Tibial nerve (tissue), 4 donors: ENCODE measurements at regions not wholly inside any gene's neighbourhood (a gene's known extent, or its start where the extent isn't known, plus 50 kb on each side); places are given as distances from the start of the nearest gene placed in this dataset.

Source experiments
- CTCF ChIP-seq, 5 experiments: fragments of 200-600 bp in 3 of 5; fragments of 450-650 bp in 2 of 5; sonication (generic) in 3 of 5; IDR thresholded peaks; one replicate each; pipeline ENCODE4 v1.5.1; 2016 to 2019; ENCODE audit warnings: antibody characterized with exemption in 5 of 5, mild to moderate bottlenecking in 3 of 5, moderate library complexity in 2 of 5
- EP300 ChIP-seq, 2 donors: sonication (generic); formaldehyde crosslinking; IDR thresholded peaks; one replicate each; pipeline ENCODE4 v1.6.1; 2017; ENCODE audit warnings: antibody characterized with exemption in 2 of 2, mild to moderate bottlenecking in 1 of 2
- POLR2A ChIP-seq, 2 donors: fragments of 450-650 bp; IDR thresholded peaks; one replicate each; pipeline ENCODE4 v1.6.1; 2017; ENCODE audit warnings: antibody characterized with exemption in 2 of 2, mild to moderate bottlenecking in 2 of 2, moderate library complexity in 2 of 2

DNA sequence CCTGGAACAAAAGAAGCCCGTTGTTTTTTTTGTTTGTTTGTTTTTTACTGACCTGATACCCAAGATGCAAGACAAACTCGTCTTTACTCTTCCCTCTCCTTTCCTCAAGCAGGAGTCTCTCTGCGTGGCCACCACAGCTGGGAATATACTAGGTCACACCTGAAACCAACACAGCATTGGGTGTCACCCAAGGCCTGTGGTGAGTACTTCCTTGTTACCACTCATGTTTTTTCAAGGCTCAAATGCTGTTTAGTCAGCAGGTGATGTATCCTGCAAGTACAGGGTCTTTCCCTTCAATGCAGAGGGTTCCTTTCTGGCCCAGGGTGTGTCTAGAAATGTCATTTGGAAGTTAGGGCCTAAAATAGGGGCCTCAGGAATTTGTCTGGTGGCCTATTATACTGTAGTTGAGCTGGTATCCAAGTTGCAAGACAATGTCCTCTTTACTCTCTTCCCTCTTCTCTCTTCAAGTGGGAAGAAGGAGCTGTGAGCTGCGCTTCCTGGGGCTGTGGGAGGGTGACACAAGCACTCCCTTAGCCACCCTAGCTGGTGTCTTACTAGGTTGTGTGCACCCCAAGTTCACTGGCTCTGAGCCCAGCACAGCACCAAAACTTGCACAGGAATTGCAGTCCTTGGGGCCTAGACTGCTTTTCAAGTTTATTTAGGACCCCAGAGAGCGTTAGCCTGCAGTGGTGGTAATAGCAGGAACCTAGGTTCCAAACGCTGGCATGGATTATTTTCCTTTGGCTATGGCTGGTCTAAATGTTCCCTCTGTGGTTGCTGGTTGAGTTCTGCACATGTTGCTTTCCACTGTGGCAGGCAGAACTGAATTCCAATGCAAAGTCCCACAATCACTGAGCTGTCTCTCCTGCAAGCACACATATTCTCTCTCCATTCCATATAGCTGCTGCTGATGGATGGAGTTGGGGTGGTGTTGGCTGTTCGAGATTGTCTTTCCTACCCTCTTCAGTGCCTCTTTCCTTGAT, 91.4 kb upstream of the LYPLAL1 start:
- TF ChIP-seq CTCF (IDR thresholded peaks at IDR 0.05) (no peak), POLR2A (IDR thresholded peaks at IDR 0.05) (no peak), EP300 (IDR thresholded peaks at IDR 0.05) (no peak)
